K562 (cell line): ENCODE measurements at regions not wholly inside any gene's neighbourhood (a gene's known extent, or its start where the extent isn't known, plus 50 kb on each side); places are given as distances from the start of the nearest gene placed in this dataset.

Source experiments
- PCBP2 ChIP-seq: fragments of 200-400 bp; formaldehyde crosslinking; IDR thresholded peaks from 2 replicates; pipeline ENCODE4 v1.6.1; 2018; ENCODE audit warnings: low read length, low read depth, mild to moderate bottlenecking, moderate library complexity; ENCODE audit not compliant: poor library complexity, severe bottlenecking
- TCF7 ChIP-seq: sonication (generic); IDR thresholded peaks from 2 replicates; pipeline ENCODE4 v1.6.1; 2016; ENCODE audit warnings: antibody characterized with exemption, borderline replicate concordance
- VEZF1 ChIP-seq: fragments of 200-800 bp; sonication (Bioruptor generic); IDR thresholded peaks from 2 replicates; pipeline ENCODE4 v1.6.1; 2017; ENCODE audit warnings: missing genetic modification characterization, missing compliant biosample characterization

DNA sequence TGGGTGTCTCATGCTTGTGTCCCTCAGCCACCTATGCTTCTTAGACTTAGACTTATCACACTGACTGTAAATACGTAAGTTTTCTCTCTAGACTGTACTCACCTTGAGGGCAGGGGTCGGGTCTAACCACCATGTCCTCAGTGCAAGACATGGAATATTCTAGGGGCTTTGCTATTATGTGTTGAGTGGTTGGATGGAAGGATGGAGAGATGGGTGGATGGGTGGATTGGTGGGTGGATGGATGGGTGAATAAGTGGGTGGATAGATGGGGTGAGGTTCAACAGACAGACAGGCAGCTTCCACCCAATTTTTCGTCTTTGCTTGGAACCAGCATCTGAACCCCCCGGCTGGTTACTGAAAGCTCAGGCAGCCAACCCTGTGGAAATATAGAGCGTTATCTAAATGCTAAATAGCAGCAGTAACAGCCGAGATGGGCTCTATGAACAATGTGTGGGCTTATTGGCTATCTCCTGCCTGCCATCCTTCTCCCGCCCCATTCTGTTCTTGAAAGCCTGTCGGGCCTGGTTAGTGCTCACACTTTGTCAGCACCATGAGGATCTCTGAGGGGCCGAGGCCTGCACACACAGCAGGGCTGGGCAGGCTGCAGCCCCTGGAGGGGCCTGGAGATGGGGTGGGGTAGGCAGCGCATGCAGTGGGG, 130.7 kb downstream of the ACTL8 start:
- TF ChIP-seq VEZF1 (CRISPR knock-in tag) (no peak), TCF7 (no peak), PCBP2 (no peak)
